ENCODE measurements at regions not wholly inside any gene's neighbourhood (a gene's known extent, or its start where the extent isn't known, plus 50 kb on each side); places are given as distances from the start of the nearest gene placed in this dataset.

DNA sequence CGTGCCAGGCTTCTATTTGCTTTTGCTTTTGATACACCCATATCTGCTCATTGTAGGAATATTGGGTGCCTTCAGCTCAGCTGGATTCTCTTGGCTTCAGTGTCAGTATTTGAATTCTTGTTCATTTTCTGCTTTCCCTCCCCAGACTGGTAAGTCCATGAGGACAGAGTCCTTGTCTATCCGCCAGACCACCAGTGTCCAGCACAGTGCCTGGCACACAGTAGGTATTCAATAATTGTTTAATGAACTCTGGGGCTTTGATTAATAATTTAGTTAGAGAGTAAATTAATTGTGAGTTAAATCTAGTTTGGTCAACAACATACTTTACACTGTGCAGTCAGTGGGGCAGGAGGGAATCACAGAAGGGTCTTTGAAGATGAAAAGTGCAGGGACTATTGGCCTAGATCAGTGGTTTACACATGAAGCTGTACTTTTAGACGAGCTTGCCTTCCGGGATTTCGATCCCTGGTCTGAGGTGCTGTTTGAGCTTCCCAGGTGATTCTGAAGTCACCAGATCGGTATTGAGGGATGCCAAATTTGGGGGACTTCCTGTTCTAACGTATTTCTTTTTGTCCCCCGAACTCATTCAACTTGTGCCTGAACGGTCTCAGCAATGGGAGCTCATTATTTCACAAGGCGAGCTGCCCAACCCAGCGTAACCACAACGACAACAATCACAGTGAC is 119.1 kb upstream of the JUN start:
- TF ChIP-seq, protein P1, sequence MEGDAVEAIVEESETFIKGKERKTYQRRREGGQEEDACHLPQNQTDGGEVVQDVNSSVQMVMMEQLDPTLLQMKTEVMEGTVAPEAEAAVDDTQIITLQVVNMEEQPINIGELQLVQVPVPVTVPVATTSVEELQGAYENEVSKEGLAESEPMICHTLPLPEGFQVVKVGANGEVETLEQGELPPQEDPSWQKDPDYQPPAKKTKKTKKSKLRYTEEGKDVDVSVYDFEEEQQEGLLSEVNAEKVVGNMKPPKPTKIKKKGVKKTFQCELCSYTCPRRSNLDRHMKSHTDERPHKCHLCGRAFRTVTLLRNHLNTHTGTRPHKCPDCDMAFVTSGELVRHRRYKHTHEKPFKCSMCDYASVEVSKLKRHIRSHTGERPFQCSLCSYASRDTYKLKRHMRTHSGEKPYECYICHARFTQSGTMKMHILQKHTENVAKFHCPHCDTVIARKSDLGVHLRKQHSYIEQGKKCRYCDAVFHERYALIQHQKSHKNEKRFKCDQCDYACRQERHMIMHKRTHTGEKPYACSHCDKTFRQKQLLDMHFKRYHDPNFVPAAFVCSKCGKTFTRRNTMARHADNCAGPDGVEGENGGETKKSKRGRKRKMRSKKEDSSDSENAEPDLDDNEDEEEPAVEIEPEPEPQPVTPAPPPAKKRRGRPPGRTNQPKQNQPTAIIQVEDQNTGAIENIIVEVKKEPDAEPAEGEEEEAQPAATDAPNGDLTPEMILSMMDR (IDR thresholded peaks at IDR 0.05; ENCODE audit: insufficient read depth, low read depth, low read length), result no peak
- TF ChIP-seq EZH2 (IDR thresholded peaks at IDR 0.05; ENCODE audit: insufficient read depth, low read length), result no peak

Data from astrocyte (in vitro differentiated cells and primary cell).